ENCODE measurements at regions not wholly inside any gene's neighbourhood (a gene's known extent, or its start where the extent isn't known, plus 50 kb on each side); places are given as distances from the start of the nearest gene placed in this dataset.
"Not testable (repeated sequence)": the region's sequence is repeated elsewhere in the genome, so short reads cannot be mapped to it uniquely, and the experiment has no call there.

DNA sequence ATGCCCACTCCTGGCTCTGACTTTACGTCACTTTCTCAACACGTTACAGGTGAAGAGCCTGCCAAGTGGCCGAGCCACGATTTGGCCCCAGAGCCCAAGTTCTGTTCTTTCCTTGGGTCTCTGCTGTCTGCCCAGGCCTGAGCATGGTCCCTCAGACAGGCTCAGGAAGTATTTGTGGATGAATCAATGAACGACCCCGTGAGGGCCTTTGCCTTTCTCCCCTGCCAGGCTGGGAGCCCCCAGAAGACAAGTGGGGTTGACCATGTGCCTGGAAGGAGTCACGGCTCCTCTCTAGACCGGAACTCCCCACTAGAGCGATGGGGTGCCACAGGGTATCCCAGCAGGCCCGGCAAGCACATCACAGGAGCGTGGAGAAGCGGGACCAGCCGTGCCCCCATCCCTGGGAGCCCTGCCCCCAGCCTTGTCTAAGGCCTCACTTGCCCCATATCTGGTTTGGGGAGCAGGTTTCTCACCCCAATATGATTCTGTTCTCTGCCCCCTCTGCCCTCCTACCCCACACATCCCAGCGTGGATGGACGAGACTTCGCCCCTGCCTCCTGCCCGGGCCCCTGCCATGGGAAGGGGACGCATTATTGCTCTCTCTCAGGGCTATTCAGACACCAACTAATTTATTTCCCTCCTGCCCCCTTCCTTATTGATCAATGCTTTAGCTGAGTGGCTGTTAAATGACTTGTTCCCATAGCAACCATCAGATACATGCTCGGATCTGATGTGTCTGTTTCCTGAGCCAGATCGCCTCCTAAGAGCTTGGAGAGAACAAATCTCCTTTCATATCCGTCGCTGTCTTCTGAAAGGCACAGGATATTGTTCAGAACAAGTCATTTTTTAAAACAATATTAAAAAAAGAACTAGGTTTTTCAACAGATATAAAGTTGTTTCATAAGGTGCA is 69.0 kb downstream of the DIO3 start:
- Mint-ChIP-seq H3K27ac (no peak overlapping the region), H3K36me3 (no peaks in the 10 kb centered on the region), H3K27me3 (peaks cover 19% of the 10 kb centered on the region), H3K4me1 (no peaks in the 10 kb centered on the region), H3K4me3 (no peak overlapping the region), H3K9me3 (no peaks in the 10 kb centered on the region)
- DNase-seq (ENCODE audit: low spot score in 2 of 2) (no peak), ATAC-seq (ENCODE audit: low read depth) (no peak)

DNA sequence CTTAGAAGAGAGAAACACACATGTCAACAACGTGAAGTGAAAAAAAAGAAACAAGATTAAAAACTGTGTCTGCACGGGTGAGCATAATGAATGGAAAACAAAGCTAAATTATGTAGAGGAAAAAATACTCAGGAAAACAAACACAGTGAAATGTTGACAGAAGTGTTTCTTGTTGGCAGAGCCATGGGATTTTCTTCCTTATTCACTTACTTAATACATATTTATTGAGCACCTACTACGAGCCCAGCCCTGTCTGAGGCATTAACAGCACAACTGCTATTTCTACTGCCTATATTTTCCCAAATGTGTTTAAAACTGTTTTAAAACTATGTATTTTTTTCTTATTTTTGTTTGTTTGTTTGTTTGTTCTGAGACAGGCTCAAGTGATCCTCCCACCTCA is 69.9 kb downstream of the DIO3 start:
- ATAC-seq (ENCODE audit: low read depth) = no peak
- Mint-ChIP-seq H3K27ac (no peak overlapping the region), H3K9me3 (no peaks in the 10 kb centered on the region), H3K4me3 (no peak overlapping the region), H3K36me3 (no peaks in the 10 kb centered on the region), H3K27me3 (peaks cover 16% of the 10 kb centered on the region), H3K4me1 (no peaks in the 10 kb centered on the region)
- no peak for DNase-seq (ENCODE audit: low spot score in 2 of 2)

DNA sequence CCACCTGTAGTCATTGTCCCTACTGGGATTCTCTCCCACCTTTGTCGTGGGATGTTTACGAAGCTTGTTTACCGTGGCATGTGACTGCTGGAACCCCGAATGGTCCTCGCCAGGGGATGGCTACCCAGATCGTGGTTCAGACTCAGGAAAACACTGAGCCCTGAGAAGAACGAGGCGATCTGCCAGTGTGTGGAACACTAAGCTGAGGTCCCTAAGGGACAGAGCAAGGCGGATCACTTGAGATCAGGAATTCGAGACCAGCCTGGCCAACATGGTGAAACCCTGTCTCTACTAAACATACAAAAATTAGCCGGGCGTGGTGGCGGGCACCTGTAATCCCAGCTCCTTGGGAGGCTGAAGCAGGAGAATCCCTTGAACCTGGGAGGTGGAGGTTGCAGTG is 70.7 kb downstream of the DIO3 start:
- H3K9me3 Mint-ChIP-seq; ATAC-seq (ENCODE audit: low read depth); H3K4me1 Mint-ChIP-seq; DNase-seq (ENCODE audit: low spot score in 2 of 2); H3K27ac Mint-ChIP-seq; H3K4me3 Mint-ChIP-seq; H3K36me3 Mint-ChIP-seq: not testable (repeated sequence)
- peaks cover 21% of the 10 kb centered on the region for H3K27me3 Mint-ChIP-seq

- Mint-ChIP-seq H3K27ac (no peak overlapping the region), H3K4me3 (no peak overlapping the region), H3K27me3 (peaks cover 21% of the 10 kb centered on the region), H3K36me3 (no peaks in the 10 kb centered on the region), H3K4me1 (no peaks in the 10 kb centered on the region), H3K9me3 (no peaks in the 10 kb centered on the region)
- DNase-seq (ENCODE audit: low spot score in 2 of 2) (no peak), ATAC-seq (ENCODE audit: low read depth) (no peak)
Measured at GRCh38 chr14:101632520-101632919, 71.2 kb downstream of the DIO3 start.

- no peak overlapping the region for H3K27ac Mint-ChIP-seq
- H3K4me3 Mint-ChIP-seq = no peak overlapping the region
- H3K27me3 Mint-ChIP-seq = peaks cover 21% of the 10 kb centered on the region
- no peak for ATAC-seq (ENCODE audit: low read depth)
- no peaks in the 10 kb centered on the region for H3K9me3 Mint-ChIP-seq
- DNase-seq (ENCODE audit: low spot score in 2 of 2) = no peak
- H3K4me1 Mint-ChIP-seq = no peaks in the 10 kb centered on the region
- H3K36me3 Mint-ChIP-seq = no peaks in the 10 kb centered on the region
Measured at GRCh38 chr14:101633276-101633675, 72.0 kb downstream of the DIO3 start.

DNA sequence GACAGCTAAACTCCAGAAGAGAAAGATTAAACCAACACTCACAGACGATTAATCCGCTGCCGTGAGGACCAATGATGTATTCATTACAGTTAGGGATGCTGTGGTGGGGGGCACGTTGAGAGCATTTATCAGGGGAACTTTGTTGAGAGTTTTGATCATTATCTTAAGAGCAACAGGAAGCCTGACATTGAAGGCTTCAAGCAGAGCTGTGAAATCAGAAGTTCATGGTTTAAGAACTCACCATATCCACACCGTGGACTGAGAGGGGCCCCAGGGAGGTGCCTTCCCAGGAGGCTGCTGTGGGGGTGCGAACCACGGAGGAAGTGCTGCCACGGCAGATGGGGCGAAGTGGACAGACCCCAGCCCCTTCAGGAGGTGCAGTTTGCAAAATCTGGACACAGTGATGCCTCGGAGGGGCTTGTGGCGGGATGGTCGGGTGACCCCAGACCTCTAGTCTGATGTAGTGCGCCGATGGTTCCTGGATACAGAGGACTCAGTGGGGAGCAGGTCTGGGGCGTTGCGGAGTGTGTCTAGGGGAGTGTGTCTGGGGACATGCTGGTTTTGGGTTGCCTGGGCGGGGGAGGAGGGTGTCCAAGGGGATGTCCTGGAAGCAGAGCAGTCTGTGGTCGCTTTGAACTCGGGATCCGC is 73.0 kb downstream of the DIO3 start:
- no peaks in the 10 kb centered on the region for H3K9me3 Mint-ChIP-seq
- no peak overlapping the region for H3K27ac Mint-ChIP-seq
- no peak for ATAC-seq (ENCODE audit: low read depth)

GRCh38 chr14:101634850-101635748 is 73.8 kb downstream of the DIO3 start:
- no peak overlapping the region for H3K4me3 Mint-ChIP-seq
- DNase-seq (ENCODE audit: low spot score in 2 of 2) = no peak
- H3K27me3 Mint-ChIP-seq = peaks cover 21% of the 10 kb centered on the region
- H3K27ac Mint-ChIP-seq = no peak overlapping the region
- no peak for ATAC-seq (ENCODE audit: low read depth)
- H3K4me1 Mint-ChIP-seq = no peaks in the 10 kb centered on the region
- H3K36me3 Mint-ChIP-seq = no peaks in the 10 kb centered on the region
- no peaks in the 10 kb centered on the region for H3K9me3 Mint-ChIP-seq

More for the DNA sequence above, 73.0 kb downstream of the DIO3 start:
- H3K4me1 Mint-ChIP-seq = no peaks in the 10 kb centered on the region
- no peaks in the 10 kb centered on the region for H3K36me3 Mint-ChIP-seq
- H3K27me3 Mint-ChIP-seq = peaks cover 21% of the 10 kb centered on the region
- no peak overlapping the region for H3K4me3 Mint-ChIP-seq
- DNase-seq (ENCODE audit: low spot score in 2 of 2) = no peak

DNA sequence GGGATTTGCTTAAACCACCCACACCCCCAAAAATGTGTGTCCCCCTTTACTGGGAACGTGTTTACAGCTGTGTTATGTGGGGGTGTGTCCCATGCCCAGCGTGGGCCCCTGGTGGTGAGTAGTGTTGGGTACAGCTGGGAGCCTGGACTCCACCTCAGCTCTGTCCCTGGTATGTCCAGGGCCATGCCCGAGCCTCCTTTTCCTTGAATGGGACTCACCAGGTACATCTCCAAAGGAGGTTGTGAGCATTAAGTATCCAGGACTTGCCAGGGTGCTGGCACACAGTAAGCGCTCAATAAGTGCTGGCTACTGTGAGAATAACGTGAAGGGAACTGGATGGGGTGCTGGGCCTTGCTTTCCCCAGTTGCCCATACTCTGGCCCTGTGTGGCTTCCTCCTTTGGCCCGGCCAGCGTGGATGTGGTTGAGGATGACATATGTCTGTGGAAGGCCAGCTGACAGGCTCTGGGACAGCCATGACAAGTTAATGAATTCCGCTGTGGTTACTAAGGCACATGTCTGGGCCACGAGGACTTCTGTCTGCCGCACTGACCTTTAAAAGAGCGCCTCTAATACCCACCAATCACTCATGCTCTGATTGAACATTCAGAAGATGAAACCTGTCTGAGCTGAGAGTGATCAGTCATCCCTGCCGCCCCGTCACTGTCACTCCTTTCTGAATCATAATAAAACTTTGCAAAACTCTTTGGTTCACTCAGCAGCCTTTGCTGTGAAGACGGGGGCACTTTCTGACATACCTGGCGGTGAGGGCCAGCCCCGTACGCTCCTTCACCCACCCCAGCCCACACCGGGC is 74.7 kb downstream of the DIO3 start:
- no peak for ATAC-seq (ENCODE audit: low read depth)
- H3K4me3 Mint-ChIP-seq = no peak overlapping the region
- no peak overlapping the region for H3K27ac Mint-ChIP-seq
- H3K36me3 Mint-ChIP-seq = no peaks in the 10 kb centered on the region
- peaks cover 18% of the 10 kb centered on the region for H3K27me3 Mint-ChIP-seq
- no peak for DNase-seq (ENCODE audit: low spot score in 2 of 2)
- H3K9me3 Mint-ChIP-seq = no peaks in the 10 kb centered on the region
- no peaks in the 10 kb centered on the region for H3K4me1 Mint-ChIP-seq

- Mint-ChIP-seq H3K27ac (no peak overlapping the region), H3K4me1 (no peaks in the 10 kb centered on the region), H3K27me3 (peaks cover 15% of the 10 kb centered on the region), H3K4me3 (no peak overlapping the region), H3K9me3 (peaks cover 6% of the 10 kb centered on the region), H3K36me3 (no peaks in the 10 kb centered on the region)
- no peak for DNase-seq (ENCODE audit: low spot score in 2 of 2)
- ATAC-seq (ENCODE audit: low read depth) = no peak
Measured at GRCh38 chr14:101639241-101639833, 78.0 kb downstream of the DIO3 start.

- ATAC-seq (ENCODE audit: low read depth) = no peak
Measured at GRCh38 chr14:101643651-101644050, 82.4 kb downstream of the DIO3 start.

DNA sequence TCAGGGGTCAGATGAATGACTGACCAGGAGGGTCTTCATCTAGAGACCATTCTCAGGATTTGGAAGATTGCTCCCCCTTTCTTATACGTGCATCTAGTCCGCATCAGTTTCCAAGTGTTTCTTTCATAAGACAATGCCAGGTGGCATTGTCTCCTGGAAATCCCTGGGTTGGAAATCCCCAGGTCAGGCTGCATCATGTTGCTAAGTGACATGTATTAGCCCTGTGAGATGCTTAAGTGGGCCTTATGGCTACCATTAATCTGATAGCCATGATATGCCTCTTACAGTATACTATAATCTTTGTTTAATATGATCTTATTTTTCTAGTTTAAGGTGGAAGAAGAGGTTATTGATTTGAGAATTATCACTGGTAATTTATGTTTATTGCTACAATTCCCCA is 92.8 kb downstream of the DIO3 start:
- Mint-ChIP-seq H3K36me3 (no peaks in the 10 kb centered on the region), H3K27me3 (peaks cover 14% of the 10 kb centered on the region), H3K27ac (no peak overlapping the region), H3K4me1 (no peaks in the 10 kb centered on the region), H3K4me3 (no peak overlapping the region), H3K9me3 (peaks cover 8% of the 10 kb centered on the region)
- ATAC-seq (ENCODE audit: low read depth) (peak; percentile 59), DNase-seq (ENCODE audit: low spot score in 2 of 2) (no peak)

More at GRCh38 chr14:101643651-101644050, 82.4 kb downstream of the DIO3 start:
- H3K27me3 Mint-ChIP-seq = peaks cover 5% of the 10 kb centered on the region
- DNase-seq (ENCODE audit: low spot score in 2 of 2) = no peak
- H3K4me1 Mint-ChIP-seq = no peaks in the 10 kb centered on the region
- no peak overlapping the region for H3K4me3 Mint-ChIP-seq
- peaks cover 10% of the 10 kb centered on the region for H3K9me3 Mint-ChIP-seq
- H3K36me3 Mint-ChIP-seq = no peaks in the 10 kb centered on the region
- no peak overlapping the region for H3K27ac Mint-ChIP-seq

DNA sequence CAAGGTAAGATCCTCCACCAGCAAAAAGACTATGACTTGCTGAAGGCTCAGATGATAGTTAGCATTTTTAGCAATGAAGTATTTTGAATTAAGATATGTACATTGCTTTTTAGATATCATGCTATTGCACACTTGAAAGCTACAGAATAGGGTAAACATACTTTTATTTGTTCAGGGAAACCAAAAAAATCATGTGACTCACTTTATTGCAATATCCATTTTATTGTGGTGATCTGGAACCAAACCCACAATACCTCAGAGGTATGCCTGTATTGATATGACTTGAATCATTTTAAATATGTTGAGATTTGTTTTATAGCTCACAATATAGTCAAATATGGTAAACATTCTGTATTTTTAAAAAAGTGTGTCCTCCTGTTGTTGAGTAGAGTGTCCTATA is 96.1 kb downstream of the DIO3 start:
- no peak for ATAC-seq (ENCODE audit: low read depth)
- no peak overlapping the region for H3K27ac Mint-ChIP-seq
- DNase-seq (ENCODE audit: low spot score in 2 of 2) = no peak
- H3K4me3 Mint-ChIP-seq = no peak overlapping the region
- H3K36me3 Mint-ChIP-seq = no peaks in the 10 kb centered on the region
- H3K9me3 Mint-ChIP-seq = no peaks in the 10 kb centered on the region
- H3K27me3 Mint-ChIP-seq = peaks cover 14% of the 10 kb centered on the region
- no peaks in the 10 kb centered on the region for H3K4me1 Mint-ChIP-seq

DNA sequence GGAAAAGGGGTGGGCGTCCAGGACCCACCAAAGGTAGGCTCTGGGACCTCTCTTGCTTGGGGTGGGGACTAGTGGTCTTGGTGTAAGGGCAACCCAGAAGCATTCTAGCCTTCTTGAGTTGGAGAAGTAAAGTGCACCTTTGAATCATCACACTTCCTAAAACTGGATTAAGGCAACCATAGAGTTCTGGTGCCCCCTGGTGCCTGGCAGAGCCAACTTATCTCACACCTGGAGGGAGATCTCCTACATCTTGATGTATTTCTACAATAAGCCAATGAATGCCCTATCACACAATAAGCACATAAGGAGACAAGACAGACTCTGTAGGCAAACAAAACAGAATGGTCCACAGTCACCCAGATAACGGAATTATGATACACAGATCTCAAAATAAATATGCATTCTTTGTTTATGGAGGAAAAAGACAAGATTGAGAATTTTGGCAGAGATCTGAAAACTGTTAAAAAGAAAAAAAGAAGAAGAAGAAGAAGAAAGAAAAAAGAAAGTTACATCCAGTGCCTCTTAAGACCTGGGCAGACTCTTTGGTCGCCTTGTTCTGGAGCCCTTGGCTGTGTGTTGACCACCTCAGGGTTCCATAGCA is 95.9 kb upstream of the PPP2R5C start:
- Mint-ChIP-seq H3K36me3 (peaks cover 2% of the 10 kb centered on the region), H3K27me3 (peaks cover 14% of the 10 kb centered on the region), H3K9me3 (peaks cover 6% of the 10 kb centered on the region), H3K4me1 (no peaks in the 10 kb centered on the region), H3K27ac (no peak overlapping the region), H3K4me3 (no peak overlapping the region)
- DNase-seq (ENCODE audit: low spot score in 2 of 2) (no peak), ATAC-seq (ENCODE audit: low read depth) (peak; percentile 73)
